SK-N-SH treated with all-trans-retinoic acid at 6 μM for 48 hours (cell line): ENCODE measurements at regions not wholly inside any gene's neighbourhood (a gene's known extent, or its start where the extent isn't known, plus 50 kb on each side); places are given as distances from the start of the nearest gene placed in this dataset.

ENCODE experiments used
- ATAC-seq: fragments of 200-7000 bp; cut with Tn5 transposase; 3 replicates; pipeline ENCODE4 v1.9.1; 2020; ENCODE audit warnings: mild to moderate bottlenecking, moderate library complexity
- ARNTL ChIP-seq: fragments of 450-650 bp; formaldehyde crosslinking; IDR thresholded peaks from 2 replicates; pipeline ENCODE4 v1.5.0; 2020; ENCODE audit warnings: low read depth, mild to moderate bottlenecking, moderate library complexity, borderline replicate concordance
- BACH2 ChIP-seq: fragments of 250-450 bp; sonication (Bioruptor Pico); IDR thresholded peaks from 2 replicates; pipeline ENCODE4 v1.9.0; 2021; ENCODE audit warnings: mild to moderate bottlenecking, borderline replicate concordance
- CSDC2 ChIP-seq: fragments of 250-450 bp; sonication (Bioruptor Pico); IDR thresholded peaks from 2 replicates; pipeline ENCODE4 v1.5.0; 2020; ENCODE audit warnings: mild to moderate bottlenecking, moderate library complexity
- ESRRG ChIP-seq: fragments of 250-450 bp; sonication (Bioruptor Pico); IDR thresholded peaks from 2 replicates; pipeline ENCODE4 v1.6.1; 2021; ENCODE audit warnings: mild to moderate bottlenecking
- GLIS3 ChIP-seq: fragments of 250-450 bp; sonication (Bioruptor Pico); IDR thresholded peaks from 2 replicates; pipeline ENCODE4 v1.5.0; 2020; ENCODE audit warnings: mild to moderate bottlenecking, moderate library complexity
- ISL1 ChIP-seq: fragments of 250-450 bp; sonication (Bioruptor Pico); IDR thresholded peaks from 2 replicates; pipeline ENCODE4 v2.1.2; 2022; ENCODE audit warnings: mild to moderate bottlenecking, moderate library complexity
- OSR1 ChIP-seq: fragments of 250-450 bp; sonication (Bioruptor Pico); IDR thresholded peaks from 2 replicates; pipeline ENCODE4 v1.8.0; 2022; ENCODE audit warnings: moderate library complexity, mild to moderate bottlenecking, inconsistent platforms
- POU6F1 ChIP-seq: fragments of 250-450 bp; sonication (Bioruptor Pico); IDR thresholded peaks from 2 replicates; pipeline ENCODE4 v1.8.0; 2021; ENCODE audit warnings: low read depth, mild to moderate bottlenecking, moderate library complexity, borderline replicate concordance
- PPARA ChIP-seq: fragments of 250-450 bp; sonication (Bioruptor Pico); IDR thresholded peaks from 2 replicates; pipeline ENCODE4 v1.5.0; 2020; ENCODE audit warnings: mild to moderate bottlenecking, borderline replicate concordance
- SNAI2 ChIP-seq: fragments of 250-450 bp; sonication (Bioruptor Pico); IDR thresholded peaks from 2 replicates; pipeline ENCODE4 v1.5.0; 2020; ENCODE audit warnings: mild to moderate bottlenecking, moderate library complexity
- TCF4 ChIP-seq: fragments of 250-450 bp; sonication (Bioruptor Pico); IDR thresholded peaks from 2 replicates; pipeline ENCODE4 v1.8.0; 2021; ENCODE audit warnings: mild to moderate bottlenecking, moderate library complexity, borderline replicate concordance
- TOX ChIP-seq: fragments of 250-450 bp; sonication (Bioruptor Pico); IDR thresholded peaks from 2 replicates; pipeline ENCODE4 v1.8.0; 2021; ENCODE audit warnings: mild to moderate bottlenecking, moderate library complexity, borderline replicate concordance
- TSHZ2 ChIP-seq: fragments of 250-450 bp; sonication (Bioruptor Pico); IDR thresholded peaks from 2 replicates; pipeline ENCODE4 v1.5.0; 2020; ENCODE audit warnings: mild to moderate bottlenecking, moderate library complexity
- ZFP3 ChIP-seq: fragments of 250-450 bp; sonication (Bioruptor Pico); IDR thresholded peaks from 2 replicates; pipeline ENCODE4 v1.5.0; 2020; ENCODE audit warnings: mild to moderate bottlenecking, moderate library complexity
- ZFP30 ChIP-seq: fragments of 450-650 bp; formaldehyde crosslinking; IDR thresholded peaks from 2 replicates; pipeline ENCODE4 v1.5.0; 2022; ENCODE audit warnings: mild to moderate bottlenecking, moderate library complexity
- ZNF565 ChIP-seq: fragments of 450-650 bp; formaldehyde crosslinking; conservative IDR thresholded peaks from 2 replicates; pipeline ENCODE4 v1.5.0; 2020; ENCODE audit warnings: low read depth, mild to moderate bottlenecking, moderate library complexity
- ZNF70 ChIP-seq: fragments of 450-650 bp; formaldehyde crosslinking; IDR thresholded peaks from 2 replicates; pipeline ENCODE4 v1.5.0; 2020; ENCODE audit warnings: mild to moderate bottlenecking, moderate library complexity
- ZNF8 ChIP-seq: fragments of 450-650 bp; formaldehyde crosslinking; IDR thresholded peaks from 2 replicates; pipeline ENCODE4 v1.5.0; 2020; ENCODE audit warnings: mild to moderate bottlenecking, moderate library complexity
- TF ChIP-seq, protein P1 (sequence below): fragments of 250-450 bp; sonication (Bioruptor Pico); IDR thresholded peaks from 2 replicates; pipeline ENCODE4 v1.5.1; 2020; ENCODE audit warnings: low read depth, mild to moderate bottlenecking, moderate library complexity
- TF ChIP-seq, protein P2 (sequence below): fragments of 250-450 bp; sonication (Bioruptor Pico); IDR thresholded peaks from 2 replicates; pipeline ENCODE4 v1.8.0; 2020; ENCODE audit warnings: mild to moderate bottlenecking, moderate library complexity, borderline replicate concordance

DNA sequence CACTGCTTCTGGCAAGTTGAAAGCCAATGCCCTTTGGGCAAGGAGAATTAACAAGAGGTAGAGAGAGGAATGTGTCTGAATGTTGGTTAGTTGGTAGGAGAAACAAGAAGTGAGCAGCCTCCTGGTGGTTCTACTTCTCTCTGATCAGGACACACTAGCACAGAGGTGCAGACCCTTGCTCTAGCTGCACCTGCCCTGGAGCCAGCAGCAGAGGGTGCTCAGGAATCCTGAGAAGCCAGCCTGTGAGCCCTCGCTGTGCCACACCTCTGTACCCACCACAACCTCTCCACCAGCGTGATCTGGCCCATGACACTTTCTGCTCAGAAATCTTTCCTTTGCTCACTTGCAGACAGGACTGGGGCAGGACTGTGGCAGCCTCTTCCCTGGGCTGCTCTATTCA lies 364.7 kb downstream of the RPS24 start:
- ATAC-seq, result no peak

GRCh38 chr10:78401624-78402367 lies 368.1 kb downstream of the RPS24 start:
- ATAC-seq, result no peak
- TF ChIP-seq ZNF70 (CRISPR knock-in tag) (no peak), PPARA (CRISPR knock-in tag) (no peak), TSHZ2 (CRISPR knock-in tag) (no peak), ZNF8 (CRISPR knock-in tag) (no peak), BACH2 (no peak), ESRRG (CRISPR knock-in tag) (no peak), ZFP3 (no peak), OSR1 (no peak), ARNTL (CRISPR knock-in tag) (no peak), CSDC2 (CRISPR knock-in tag) (no peak), SNAI2 (CRISPR knock-in tag) (no peak), GLIS3 (CRISPR knock-in tag) (no peak), ISL1 (CRISPR knock-in tag) (no peak), ZNF565 (CRISPR knock-in tag) (no peak), ZFP30 (CRISPR knock-in tag) (no peak), TOX (no peak), POU6F1 (CRISPR knock-in tag) (no peak), TCF4 (CRISPR knock-in tag) (no peak)
- TF ChIP-seq, protein P1, sequence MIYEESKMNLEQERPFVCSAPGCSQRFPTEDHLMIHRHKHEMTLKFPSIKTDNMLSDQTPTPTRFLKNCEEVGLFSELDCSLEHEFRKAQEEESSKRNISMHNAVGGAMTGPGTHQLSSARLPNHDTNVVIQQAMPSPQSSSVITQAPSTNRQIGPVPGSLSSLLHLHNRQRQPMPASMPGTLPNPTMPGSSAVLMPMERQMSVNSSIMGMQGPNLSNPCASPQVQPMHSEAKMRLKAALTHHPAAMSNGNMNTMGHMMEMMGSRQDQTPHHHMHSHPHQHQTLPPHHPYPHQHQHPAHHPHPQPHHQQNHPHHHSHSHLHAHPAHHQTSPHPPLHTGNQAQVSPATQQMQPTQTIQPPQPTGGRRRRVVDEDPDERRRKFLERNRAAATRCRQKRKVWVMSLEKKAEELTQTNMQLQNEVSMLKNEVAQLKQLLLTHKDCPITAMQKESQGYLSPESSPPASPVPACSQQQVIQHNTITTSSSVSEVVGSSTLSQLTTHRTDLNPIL, result no peak

More for the DNA sequence above, 364.7 kb downstream of the RPS24 start:
- TF ChIP-seq GLIS3 (CRISPR knock-in tag), result no peak
- TF ChIP-seq ZNF70 (CRISPR knock-in tag), result no peak
- TF ChIP-seq, protein P1, result no peak
- no peak for TF ChIP-seq TOX
- no peak for TF ChIP-seq ZFP3
- TF ChIP-seq TSHZ2 (CRISPR knock-in tag), result no peak
- TF ChIP-seq CSDC2 (CRISPR knock-in tag), result no peak
- no peak for TF ChIP-seq BACH2
- TF ChIP-seq, protein P2, sequence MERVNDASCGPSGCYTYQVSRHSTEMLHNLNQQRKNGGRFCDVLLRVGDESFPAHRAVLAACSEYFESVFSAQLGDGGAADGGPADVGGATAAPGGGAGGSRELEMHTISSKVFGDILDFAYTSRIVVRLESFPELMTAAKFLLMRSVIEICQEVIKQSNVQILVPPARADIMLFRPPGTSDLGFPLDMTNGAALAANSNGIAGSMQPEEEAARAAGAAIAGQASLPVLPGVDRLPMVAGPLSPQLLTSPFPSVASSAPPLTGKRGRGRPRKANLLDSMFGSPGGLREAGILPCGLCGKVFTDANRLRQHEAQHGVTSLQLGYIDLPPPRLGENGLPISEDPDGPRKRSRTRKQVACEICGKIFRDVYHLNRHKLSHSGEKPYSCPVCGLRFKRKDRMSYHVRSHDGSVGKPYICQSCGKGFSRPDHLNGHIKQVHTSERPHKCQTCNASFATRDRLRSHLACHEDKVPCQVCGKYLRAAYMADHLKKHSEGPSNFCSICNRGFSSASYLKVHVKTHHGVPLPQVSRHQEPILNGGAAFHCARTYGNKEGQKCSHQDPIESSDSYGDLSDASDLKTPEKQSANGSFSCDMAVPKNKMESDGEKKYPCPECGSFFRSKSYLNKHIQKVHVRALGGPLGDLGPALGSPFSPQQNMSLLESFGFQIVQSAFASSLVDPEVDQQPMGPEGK (CRISPR knock-in tag), result no peak
